C4-2B (cell line): ENCODE measurements at regions not wholly inside any gene's neighbourhood (a gene's known extent, or its start where the extent isn't known, plus 50 kb on each side); places are given as distances from the start of the nearest gene placed in this dataset.

Experiments
- ZFX ChIP-seq: fragments of 450-650 bp; IDR thresholded peaks from 2 replicates; pipeline ENCODE4 v1.6.1; 2017
- TF ChIP-seq, protein P1 (sequence below): fragments of 450-650 bp; conservative IDR thresholded peaks from 2 replicates; pipeline ENCODE4 v1.5.1; 2017; ENCODE audit warnings: mild to moderate bottlenecking

DNA sequence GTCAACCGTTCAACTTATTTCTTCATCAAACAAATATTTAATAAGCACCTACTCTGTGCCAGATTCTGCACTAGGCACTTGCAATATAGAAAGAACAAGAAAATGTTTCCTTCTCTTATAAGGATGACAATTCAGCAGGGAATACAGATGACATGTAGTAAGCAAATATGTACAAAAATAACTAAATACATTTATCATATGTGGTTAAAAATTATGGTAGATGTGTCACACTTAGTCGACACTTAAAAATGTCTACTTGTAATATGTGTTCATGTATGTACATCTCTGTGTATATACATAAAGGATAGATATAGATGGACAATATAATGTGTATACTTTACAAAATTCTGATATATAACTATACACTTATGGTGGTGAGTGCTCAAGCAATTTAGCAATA is 417.0 kb upstream of the MEF2C start:
- TF ChIP-seq, protein P1, sequence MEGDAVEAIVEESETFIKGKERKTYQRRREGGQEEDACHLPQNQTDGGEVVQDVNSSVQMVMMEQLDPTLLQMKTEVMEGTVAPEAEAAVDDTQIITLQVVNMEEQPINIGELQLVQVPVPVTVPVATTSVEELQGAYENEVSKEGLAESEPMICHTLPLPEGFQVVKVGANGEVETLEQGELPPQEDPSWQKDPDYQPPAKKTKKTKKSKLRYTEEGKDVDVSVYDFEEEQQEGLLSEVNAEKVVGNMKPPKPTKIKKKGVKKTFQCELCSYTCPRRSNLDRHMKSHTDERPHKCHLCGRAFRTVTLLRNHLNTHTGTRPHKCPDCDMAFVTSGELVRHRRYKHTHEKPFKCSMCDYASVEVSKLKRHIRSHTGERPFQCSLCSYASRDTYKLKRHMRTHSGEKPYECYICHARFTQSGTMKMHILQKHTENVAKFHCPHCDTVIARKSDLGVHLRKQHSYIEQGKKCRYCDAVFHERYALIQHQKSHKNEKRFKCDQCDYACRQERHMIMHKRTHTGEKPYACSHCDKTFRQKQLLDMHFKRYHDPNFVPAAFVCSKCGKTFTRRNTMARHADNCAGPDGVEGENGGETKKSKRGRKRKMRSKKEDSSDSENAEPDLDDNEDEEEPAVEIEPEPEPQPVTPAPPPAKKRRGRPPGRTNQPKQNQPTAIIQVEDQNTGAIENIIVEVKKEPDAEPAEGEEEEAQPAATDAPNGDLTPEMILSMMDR: no peak
- no peak for TF ChIP-seq ZFX
